ENCODE measurements at regions not wholly inside any gene's neighbourhood (a gene's known extent, or its start where the extent isn't known, plus 50 kb on each side); places are given as distances from the start of the nearest gene placed in this dataset.

DNA sequence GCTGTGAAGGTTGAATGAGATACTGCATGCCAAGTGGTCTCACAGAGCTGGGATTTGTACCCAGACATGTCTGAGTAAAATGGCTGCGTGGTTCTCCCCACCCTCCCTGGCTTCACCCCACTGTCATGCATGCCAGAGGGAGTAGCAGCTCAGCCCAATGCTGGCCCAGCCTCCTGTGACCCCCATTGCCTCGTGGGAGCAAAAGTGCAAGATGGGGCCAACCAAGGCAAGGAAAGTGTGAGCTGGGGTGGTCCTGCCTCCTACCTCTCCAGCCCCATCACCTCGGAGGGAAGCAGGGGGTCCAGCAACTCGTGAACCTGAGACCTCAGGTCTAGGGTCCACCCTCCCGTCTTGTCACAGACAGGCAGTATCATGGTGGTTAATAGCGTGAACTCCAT is 209.8 kb upstream of the GRIK3 start:
- Histone ChIP-seq H3F3A (ENCODE audit: insufficient read depth, low read length) (no peaks in the 10 kb centered on the region), H3K4me2 (ENCODE audit: low read depth, low read length) (no peak overlapping the region), H3K79me2 (ENCODE audit: low read length) (no peaks in the 10 kb centered on the region), H3K9me3 (replicated peaks; ENCODE audit: insufficient read depth, low read length) (no peaks in the 10 kb centered on the region), H3K9me2 (replicated peaks; ENCODE audit: insufficient read depth, low read length) (no peaks in the 10 kb centered on the region), H3K4me3 (ENCODE audit: low read length) (no peak overlapping the region), H3K27me3 (replicated peaks; ENCODE audit: insufficient read depth, low read length) (peaks cover 68% of the 10 kb centered on the region), H3K36me3 (replicated peaks; ENCODE audit: insufficient read depth, low read length) (no peaks in the 10 kb centered on the region), H4K20me1 (ENCODE audit: insufficient read depth, low read length) (no peaks in the 10 kb centered on the region), H3K4me1 (ENCODE audit: low read length) (no peaks in the 10 kb centered on the region), H3K27ac (ENCODE audit: low read length) (no peak overlapping the region), H2AFZ (ENCODE audit: low read length) (no peak overlapping the region), H3K9ac (ENCODE audit: low read length) (no peak overlapping the region)
- TF ChIP-seq EZH2 (optimal IDR thresholded peaks at IDR 0.05; ENCODE audit: low read depth, low read length) (no peak), EZH2phosphoT487 (IDR thresholded peaks at IDR 0.05; ENCODE audit: low read length) (no peak)
- TF ChIP-seq, protein P1, sequence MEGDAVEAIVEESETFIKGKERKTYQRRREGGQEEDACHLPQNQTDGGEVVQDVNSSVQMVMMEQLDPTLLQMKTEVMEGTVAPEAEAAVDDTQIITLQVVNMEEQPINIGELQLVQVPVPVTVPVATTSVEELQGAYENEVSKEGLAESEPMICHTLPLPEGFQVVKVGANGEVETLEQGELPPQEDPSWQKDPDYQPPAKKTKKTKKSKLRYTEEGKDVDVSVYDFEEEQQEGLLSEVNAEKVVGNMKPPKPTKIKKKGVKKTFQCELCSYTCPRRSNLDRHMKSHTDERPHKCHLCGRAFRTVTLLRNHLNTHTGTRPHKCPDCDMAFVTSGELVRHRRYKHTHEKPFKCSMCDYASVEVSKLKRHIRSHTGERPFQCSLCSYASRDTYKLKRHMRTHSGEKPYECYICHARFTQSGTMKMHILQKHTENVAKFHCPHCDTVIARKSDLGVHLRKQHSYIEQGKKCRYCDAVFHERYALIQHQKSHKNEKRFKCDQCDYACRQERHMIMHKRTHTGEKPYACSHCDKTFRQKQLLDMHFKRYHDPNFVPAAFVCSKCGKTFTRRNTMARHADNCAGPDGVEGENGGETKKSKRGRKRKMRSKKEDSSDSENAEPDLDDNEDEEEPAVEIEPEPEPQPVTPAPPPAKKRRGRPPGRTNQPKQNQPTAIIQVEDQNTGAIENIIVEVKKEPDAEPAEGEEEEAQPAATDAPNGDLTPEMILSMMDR (IDR thresholded peaks at IDR 0.05; ENCODE audit: low read length), result no peak
- no peak for DNase-seq

DNA sequence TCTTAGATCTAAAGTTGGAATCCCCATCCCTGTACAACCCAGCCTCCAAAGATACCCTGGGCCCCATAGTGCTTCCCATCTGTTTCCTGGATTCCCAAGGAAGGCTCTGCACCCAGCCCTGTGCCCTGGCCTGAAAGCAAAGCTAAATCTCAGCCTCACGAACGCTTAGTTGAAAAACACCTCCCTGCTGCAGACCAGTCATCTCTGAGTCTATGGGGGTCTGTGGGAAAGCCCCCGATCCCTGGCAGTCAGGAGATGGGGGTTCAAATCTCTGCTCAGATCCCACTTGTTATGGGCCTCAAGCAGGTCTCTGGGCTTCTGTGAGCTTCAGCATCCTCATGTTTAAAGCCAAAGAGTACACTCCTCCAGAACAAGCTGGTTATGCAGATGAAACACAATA is 210.5 kb upstream of the GRIK3 start:
- Histone ChIP-seq H3K4me1 (ENCODE audit: low read length) (no peaks in the 10 kb centered on the region), H3K9ac (ENCODE audit: low read length) (no peak overlapping the region), H3K4me3 (ENCODE audit: low read length) (no peak overlapping the region), H3K36me3 (replicated peaks; ENCODE audit: insufficient read depth, low read length) (no peaks in the 10 kb centered on the region), H3K9me3 (replicated peaks; ENCODE audit: insufficient read depth, low read length) (no peaks in the 10 kb centered on the region), H2AFZ (ENCODE audit: low read length) (no peak overlapping the region), H3F3A (ENCODE audit: insufficient read depth, low read length) (no peaks in the 10 kb centered on the region), H3K79me2 (ENCODE audit: low read length) (no peaks in the 10 kb centered on the region), H3K4me2 (ENCODE audit: low read depth, low read length) (no peak overlapping the region), H3K27ac (ENCODE audit: low read length) (no peak overlapping the region), H4K20me1 (ENCODE audit: insufficient read depth, low read length) (no peaks in the 10 kb centered on the region), H3K9me2 (replicated peaks; ENCODE audit: insufficient read depth, low read length) (no peaks in the 10 kb centered on the region), H3K27me3 (replicated peaks; ENCODE audit: insufficient read depth, low read length) (peaks cover 61% of the 10 kb centered on the region)
- TF ChIP-seq EZH2 (optimal IDR thresholded peaks at IDR 0.05; ENCODE audit: low read depth, low read length) (no peak), EZH2phosphoT487 (IDR thresholded peaks at IDR 0.05; ENCODE audit: low read length) (no peak)
- TF ChIP-seq, protein P1 (IDR thresholded peaks at IDR 0.05; ENCODE audit: low read length), result no peak
- no peak for DNase-seq

DNA sequence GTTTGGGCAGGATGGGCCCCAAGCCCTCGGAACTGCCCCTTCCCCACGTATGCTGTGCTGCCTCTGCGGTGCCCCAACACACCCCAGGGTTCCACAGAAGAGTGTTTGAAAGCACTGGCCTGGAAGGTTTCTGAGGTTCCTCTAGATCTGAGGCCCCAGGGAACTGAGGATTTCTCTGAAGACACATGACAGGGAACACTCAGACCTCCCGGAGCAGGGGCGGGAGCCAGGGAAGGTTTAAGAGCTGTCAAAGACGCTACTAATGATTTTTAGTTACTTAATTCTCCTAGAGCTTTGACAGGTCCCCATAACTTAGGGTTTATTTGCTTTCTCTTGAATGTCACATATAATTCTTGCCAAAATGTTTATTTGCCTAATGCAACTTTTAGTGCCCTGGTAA is 212.3 kb upstream of the GRIK3 start:
- no peak for TF ChIP-seq EZH2 (optimal IDR thresholded peaks at IDR 0.05; ENCODE audit: low read depth, low read length)
- TF ChIP-seq, protein P1 (IDR thresholded peaks at IDR 0.05; ENCODE audit: low read length), result no peak
- TF ChIP-seq EZH2phosphoT487 (IDR thresholded peaks at IDR 0.05; ENCODE audit: low read length), result no peak
- Histone ChIP-seq H3K27me3 (replicated peaks; ENCODE audit: insufficient read depth, low read length) (peaks cover 66% of the 10 kb centered on the region), H3K9ac (ENCODE audit: low read length) (no peak overlapping the region), H4K20me1 (ENCODE audit: insufficient read depth, low read length) (no peaks in the 10 kb centered on the region), H3K4me2 (ENCODE audit: low read depth, low read length) (no peak overlapping the region), H3K4me3 (ENCODE audit: low read length) (no peak overlapping the region), H3K4me1 (ENCODE audit: low read length) (no peaks in the 10 kb centered on the region), H3K9me3 (replicated peaks; ENCODE audit: insufficient read depth, low read length) (no peaks in the 10 kb centered on the region), H2AFZ (ENCODE audit: low read length) (no peak overlapping the region), H3F3A (ENCODE audit: insufficient read depth, low read length) (no peaks in the 10 kb centered on the region), H3K79me2 (ENCODE audit: low read length) (no peaks in the 10 kb centered on the region), H3K9me2 (replicated peaks; ENCODE audit: insufficient read depth, low read length) (no peaks in the 10 kb centered on the region), H3K27ac (ENCODE audit: low read length) (no peak overlapping the region), H3K36me3 (replicated peaks; ENCODE audit: insufficient read depth, low read length) (no peaks in the 10 kb centered on the region)
- DNase-seq, result no peak

Data from MM.1S (cell line).